ENCODE measurements at regions not wholly inside any gene's neighbourhood (a gene's known extent, or its start where the extent isn't known, plus 50 kb on each side); places are given as distances from the start of the nearest gene placed in this dataset.
"Not testable (repeated sequence)": the region's sequence is repeated elsewhere in the genome, so short reads cannot be mapped to it uniquely, and the experiment has no call there.

DNA sequence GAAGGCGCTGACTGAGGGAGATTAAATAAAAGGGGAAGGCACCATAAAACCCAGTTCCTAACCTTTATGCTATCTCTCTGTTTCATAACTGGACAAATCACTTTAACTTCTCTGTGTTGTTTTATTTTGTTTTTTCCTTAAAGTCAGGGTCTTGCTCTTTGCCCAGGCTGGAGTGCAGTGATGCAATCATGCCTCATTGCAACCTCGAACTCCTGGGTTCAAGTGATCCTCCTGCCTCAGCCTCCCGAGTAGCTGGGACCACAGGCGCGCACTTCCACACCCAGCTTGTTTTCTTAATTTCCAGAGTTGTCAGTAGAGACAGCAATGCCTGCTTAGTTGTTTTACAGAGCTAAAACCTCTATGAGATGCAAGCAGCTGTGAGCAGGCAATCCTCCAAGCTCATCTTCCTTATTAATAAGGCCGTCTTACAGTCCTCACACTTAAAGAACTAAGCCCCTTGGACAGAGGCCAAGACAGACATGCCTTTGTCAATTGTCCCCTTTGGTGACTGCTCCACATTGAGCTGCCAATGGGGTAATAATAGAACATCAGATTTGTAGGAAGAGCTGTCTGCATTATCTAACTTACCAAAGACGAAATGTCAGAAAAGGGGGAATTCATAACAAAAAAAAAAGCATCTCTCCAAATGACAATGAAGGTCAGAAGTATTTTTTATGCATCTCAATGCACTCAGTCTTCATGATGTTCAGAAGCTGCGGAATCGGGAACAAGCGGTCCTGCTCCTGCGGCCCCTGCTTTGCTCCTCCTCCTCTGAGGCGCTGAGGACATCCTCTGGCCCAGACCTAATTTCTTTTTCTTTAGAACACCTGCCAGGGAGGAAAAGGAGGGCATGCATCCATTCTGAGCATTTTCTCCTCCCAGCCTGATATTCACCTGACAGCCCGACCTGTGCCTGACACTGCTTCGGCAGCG, 62.7 kb upstream of the RNF32 start:
- Histone ChIP-seq H3K4me1 (peaks cover 0 to 6% (median 0%) of the 10 kb centered on the region in 10 experiments; a peak in 1 of 20 replicates), H3K9me3 (replicated peaks in 1 of 11) (peaks cover 0 to 11% (median 9%) of the 10 kb centered on the region in 11 experiments; a peak in 10 of 22 replicates), H4K20me1 (no peaks in the 10 kb centered on the region), H3K4me3 (no peak overlapping the region), H3K36me3 (no peaks in the 10 kb centered on the region), H3K9ac (no peak overlapping the region), H3K4me2 (no peak overlapping the region), H3K27ac (no peak overlapping the region), H3K27me3 (no peaks in the 10 kb centered on the region)
- no peak; a peak in 1 of 22 replicates for TF ChIP-seq Cebpa-rat (IDR thresholded peaks at IDR 0.05)

DNA sequence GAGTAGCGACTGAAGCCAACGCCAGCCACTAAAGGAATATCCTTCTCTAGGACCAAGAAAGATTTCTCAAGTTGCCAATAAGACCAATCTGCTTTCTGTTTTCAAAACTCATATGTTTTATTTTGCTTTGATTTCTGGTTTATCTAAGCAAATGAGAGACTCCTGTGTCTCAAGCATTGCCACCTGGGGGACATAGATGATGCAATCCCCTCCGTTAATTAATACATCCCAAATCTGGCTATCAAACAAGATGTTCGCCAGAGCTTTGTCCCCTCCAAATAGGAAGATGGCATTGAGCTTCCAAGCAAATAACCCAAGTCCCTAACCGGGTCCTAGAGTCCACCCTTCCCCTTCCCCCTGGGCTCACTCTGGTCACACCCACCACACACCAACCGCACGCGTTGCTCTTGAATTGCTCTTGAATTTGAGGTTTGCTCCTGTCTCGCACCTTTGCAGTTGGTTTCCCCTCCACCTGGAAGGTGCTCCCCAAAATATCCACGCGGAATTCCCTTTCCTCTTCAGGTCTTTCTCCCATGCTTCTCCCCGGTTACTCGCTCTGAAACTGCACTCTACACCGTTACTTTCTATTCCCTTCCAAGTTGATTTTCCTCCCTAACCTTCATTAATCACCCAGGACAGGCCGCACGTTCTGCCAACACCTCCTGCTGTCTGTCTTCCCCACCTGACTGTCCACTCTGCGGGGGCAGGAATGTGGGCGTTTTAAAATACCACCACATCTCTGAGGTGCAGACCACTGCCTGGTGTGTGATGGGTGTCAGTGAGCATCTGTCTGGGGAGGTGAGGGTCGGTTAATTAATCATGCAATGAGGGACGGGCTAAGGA, 64.1 kb upstream of the RNF32 start:
- Histone ChIP-seq H4K20me1 (no peaks in the 10 kb centered on the region), H3K36me3 (no peaks in the 10 kb centered on the region), H3K4me3 (no peak overlapping the region), H3K27me3 (no peaks in the 10 kb centered on the region), H3K4me2 (no peak overlapping the region), H3K4me1 (peaks cover 0 to 6% (median 0%) of the 10 kb centered on the region in 10 experiments; a peak in 1 of 20 replicates), H3K9ac (no peak overlapping the region), H3K9me3 (replicated peaks in 1 of 11) (peaks cover 0 to 11% (median 9%) of the 10 kb centered on the region in 11 experiments; a peak in 10 of 22 replicates), H3K27ac (no peak overlapping the region)
- TF ChIP-seq Cebpa-rat (IDR thresholded peaks at IDR 0.05): no peak

DNA sequence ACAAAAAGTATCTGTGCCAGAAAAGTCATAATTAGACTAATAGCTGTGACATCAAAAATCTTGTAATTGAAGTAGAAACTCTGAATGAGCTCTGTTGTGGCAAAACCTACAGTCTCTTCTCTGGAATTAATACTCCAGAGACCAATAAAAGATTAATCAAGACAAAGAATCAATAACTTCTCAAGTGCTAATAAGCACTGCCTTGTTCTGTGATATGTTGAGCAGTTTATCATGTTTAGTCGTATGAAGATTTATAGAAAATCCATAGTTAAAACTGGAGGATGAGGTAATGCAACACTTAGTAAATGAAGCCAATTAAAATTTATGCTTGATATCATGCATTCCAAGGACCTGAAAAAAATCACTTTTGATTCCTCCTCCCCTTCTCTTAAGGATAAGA, 72.3 kb upstream of the RNF32 start:
- Histone ChIP-seq H3K9ac (no peak overlapping the region), H3K9me3 (replicated peaks in 1 of 11) (peaks cover 16 to 27% (median 22%) of the 10 kb centered on the region in 11 experiments), H3K27ac (no peak overlapping the region), H3K4me2 (no peak overlapping the region), H3K27me3 (no peaks in the 10 kb centered on the region), H4K20me1 (no peaks in the 10 kb centered on the region), H3K4me1 (peaks cover 0 to 10% (median 4%) of the 10 kb centered on the region in 10 experiments; a peak in 6 of 20 replicates), H3K36me3 (0 out of 22 replicates have a peak, but pooled peaks cover 0 to 5% (median 0%) of the 10 kb centered on the region in 11 experiments), H3K4me3 (no peak overlapping the region)
- TF ChIP-seq Cebpa-rat (IDR thresholded peaks at IDR 0.05): no peak

DNA sequence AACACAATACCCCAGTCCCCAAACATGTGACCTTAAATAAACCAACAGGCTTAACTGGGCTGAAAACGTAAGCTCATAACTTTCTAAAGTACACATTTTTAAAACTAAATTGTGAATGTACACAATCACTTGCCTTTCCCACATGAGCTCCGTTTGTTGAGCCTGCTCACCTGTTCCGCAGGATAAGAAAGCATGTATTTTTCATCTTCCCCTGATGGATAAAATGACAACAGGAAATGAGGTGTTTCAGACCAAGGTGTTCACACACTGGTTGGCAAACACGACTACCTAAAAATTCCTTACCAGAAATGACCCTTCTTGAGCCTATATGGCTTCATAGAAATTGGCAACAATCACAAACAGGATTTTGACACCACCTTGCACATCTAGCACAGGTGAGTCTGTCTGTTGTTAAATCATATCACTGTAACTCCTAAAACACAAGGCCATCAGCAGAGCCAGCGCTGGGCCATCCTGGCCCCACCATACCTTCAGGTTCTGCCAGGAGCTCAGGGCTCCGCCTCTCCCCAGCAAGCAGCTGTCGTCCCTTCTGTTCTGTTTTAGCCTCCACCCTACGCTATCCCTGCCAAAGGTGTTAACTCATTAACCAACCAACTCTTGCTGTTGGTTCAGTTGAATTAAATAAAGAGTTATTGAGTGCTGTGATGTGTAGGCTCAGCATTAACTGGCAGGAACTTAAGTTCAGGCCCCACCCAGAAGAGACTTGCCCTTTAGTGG, 73.6 kb upstream of the RNF32 start:
- no peak for TF ChIP-seq Cebpa-rat (IDR thresholded peaks at IDR 0.05)
- Histone ChIP-seq H3K4me1 (peaks cover 0 to 10% (median 4%) of the 10 kb centered on the region in 10 experiments; a peak in 6 of 20 replicates), H4K20me1 (no peaks in the 10 kb centered on the region), H3K9ac (no peak overlapping the region), H3K4me2 (no peak overlapping the region), H3K27ac (no peak overlapping the region), H3K9me3 (replicated peaks in 1 of 11) (peaks cover 16 to 33% (median 28%) of the 10 kb centered on the region in 11 experiments), H3K27me3 (no peaks in the 10 kb centered on the region), H3K4me3 (no peak overlapping the region), H3K36me3 (0 out of 22 replicates have a peak, but pooled peaks cover 0 to 5% (median 0%) of the 10 kb centered on the region in 11 experiments)

DNA sequence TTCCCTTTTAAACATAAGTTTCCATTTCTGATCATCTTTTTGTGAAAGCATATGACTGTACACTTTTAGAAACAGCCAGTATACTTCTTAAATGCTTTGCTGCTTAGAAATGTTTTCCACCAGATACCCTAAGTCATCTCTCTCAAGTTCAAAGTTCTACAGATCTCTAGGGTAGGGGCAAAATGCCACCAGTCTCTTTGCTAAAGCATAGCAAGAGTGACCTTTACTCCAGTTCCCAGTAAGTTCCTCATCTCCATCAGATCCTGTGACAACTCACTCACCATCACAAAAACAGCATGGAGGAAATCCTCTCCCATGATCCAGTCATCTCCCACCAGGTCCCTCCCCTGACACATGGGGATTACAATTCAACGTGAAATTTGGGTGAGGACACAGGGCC, 75.6 kb upstream of the RNF32 start:
- not testable (repeated sequence) for H4K20me1 ChIP-seq, H3K4me3 ChIP-seq, H3K4me2 ChIP-seq, H3K4me1 ChIP-seq, H3K27ac ChIP-seq, H3K27me3 ChIP-seq, H3K36me3 ChIP-seq, H3K9ac ChIP-seq
- H3K9me3 ChIP-seq (replicated peaks in 1 of 11): peaks cover 16 to 33% (median 28%) of the 10 kb centered on the region in 11 experiments

DNA sequence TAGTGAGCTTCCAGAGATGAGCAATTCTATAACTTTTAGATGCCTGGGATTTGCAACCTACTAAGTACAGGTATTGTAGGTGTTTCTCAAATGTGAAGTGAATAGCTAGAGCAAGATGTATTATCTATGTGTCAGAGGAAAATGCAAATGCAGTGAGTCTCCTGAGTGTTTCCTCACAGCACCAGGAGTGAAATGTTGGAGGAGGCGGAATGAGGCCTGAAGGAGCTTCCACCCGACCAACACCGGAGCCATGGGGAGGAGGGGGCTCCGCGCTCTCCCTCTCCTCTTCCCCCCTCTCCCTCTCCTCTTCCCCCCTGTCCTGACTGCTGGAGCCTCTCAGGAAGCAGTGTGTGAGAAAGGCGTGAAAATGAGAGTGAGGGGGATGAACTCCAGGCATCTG, 79.9 kb upstream of the RNF32 start:
- Histone ChIP-seq H3K4me2 (no peak overlapping the region), H4K20me1 (no peaks in the 10 kb centered on the region), H3K9ac (no peak overlapping the region), H3K36me3 (0 out of 22 replicates have a peak, but pooled peaks cover 0 to 5% (median 0%) of the 10 kb centered on the region in 11 experiments), H3K9me3 (replicated peaks in 1 of 11) (peaks cover 16 to 31% (median 26%) of the 10 kb centered on the region in 11 experiments), H3K4me1 (peaks cover 0 to 10% (median 4%) of the 10 kb centered on the region in 10 experiments; a peak in 6 of 20 replicates), H3K27ac (no peak overlapping the region), H3K4me3 (no peak overlapping the region), H3K27me3 (no peaks in the 10 kb centered on the region)
- TF ChIP-seq Cebpa-rat (IDR thresholded peaks at IDR 0.05): no peak

DNA sequence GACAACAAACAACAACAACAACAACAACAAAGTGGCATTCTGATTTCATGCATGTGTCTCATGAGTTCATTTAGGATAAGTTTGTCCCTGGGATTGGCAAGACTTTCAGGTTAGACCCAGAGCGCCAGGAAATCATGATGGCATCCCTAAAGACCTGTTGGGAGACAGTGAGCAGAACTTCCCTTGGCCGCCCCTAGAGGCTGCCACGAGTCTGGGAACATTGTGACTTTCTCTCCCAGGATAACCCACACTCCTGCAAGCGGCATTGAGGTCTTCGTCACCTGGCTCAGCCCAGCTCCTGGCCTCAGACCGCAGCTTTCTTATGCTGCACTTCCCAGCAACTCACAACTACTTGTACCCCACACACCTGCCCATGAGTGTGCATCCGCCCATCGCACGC, 80.5 kb upstream of the RNF32 start:
- Histone ChIP-seq H3K9me3 (replicated peaks in 1 of 11) (peaks cover 16 to 25% (median 23%) of the 10 kb centered on the region in 11 experiments), H3K4me3 (no peak overlapping the region), H3K4me2 (no peak overlapping the region), H3K4me1 (peaks cover 0 to 4% (median 0%) of the 10 kb centered on the region in 10 experiments; a peak in 4 of 20 replicates), H3K36me3 (0 out of 22 replicates have a peak, but pooled peaks cover 0 to 5% (median 0%) of the 10 kb centered on the region in 11 experiments), H4K20me1 (no peaks in the 10 kb centered on the region), H3K27me3 (no peaks in the 10 kb centered on the region), H3K9ac (no peak overlapping the region), H3K27ac (no peak overlapping the region)
- no peak for TF ChIP-seq Cebpa-rat (IDR thresholded peaks at IDR 0.05)

DNA sequence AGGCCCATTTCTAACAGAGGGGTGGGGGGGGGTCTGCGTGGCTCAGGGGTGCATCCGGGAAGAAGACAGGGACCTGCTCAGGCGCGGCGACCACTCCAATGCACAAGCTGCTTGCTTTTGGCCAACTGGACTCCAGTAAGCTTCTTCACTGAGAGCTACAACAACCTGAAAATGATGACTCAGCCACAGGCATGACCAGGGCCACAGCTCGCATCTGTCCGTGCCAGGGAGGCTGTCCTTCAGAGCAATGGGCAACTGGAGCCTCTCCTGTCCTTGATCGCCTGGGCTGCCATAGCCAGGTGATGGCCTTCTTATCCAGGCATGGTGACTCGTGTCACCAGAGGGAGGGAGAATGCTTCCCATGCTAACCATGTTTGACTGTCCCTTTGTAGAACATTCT, 81.6 kb upstream of the RNF32 start:
- Histone ChIP-seq H3K4me2 (no peak overlapping the region), H3K4me3 (no peak overlapping the region), H3K9me3 (replicated peaks in 1 of 11) (peaks cover 6 to 15% (median 12%) of the 10 kb centered on the region in 11 experiments), H3K9ac (no peak overlapping the region), H3K27ac (no peak overlapping the region), H3K4me1 (no peaks in the 10 kb centered on the region), H3K36me3 (0 out of 22 replicates have a peak, but pooled peaks cover 0 to 5% (median 0%) of the 10 kb centered on the region in 11 experiments), H4K20me1 (no peaks in the 10 kb centered on the region), H3K27me3 (no peaks in the 10 kb centered on the region)
- TF ChIP-seq Cebpa-rat (IDR thresholded peaks at IDR 0.05): no peak

Data from BLaER1 treated with 17β-estradiol and CSF1 and Interleukin-3, amounts not matched to agents 10 nM and 100 nM (cell line).